Ishikawa (cell line): ENCODE measurements at regions not wholly inside any gene's neighbourhood (a gene's known extent, or its start where the extent isn't known, plus 50 kb on each side); places are given as distances from the start of the nearest gene placed in this dataset.

Experiments
- CEBPB ChIP-seq: IDR thresholded peaks from 2 replicates; pipeline ENCODE4 v1.6.1; 2012
- CREB1 ChIP-seq: IDR thresholded peaks from 2 replicates; pipeline ENCODE4 v1.6.1; 2012; ENCODE audit warnings: low read depth
- EGR1 ChIP-seq: IDR thresholded peaks from 2 replicates; pipeline ENCODE4 v1.6.1; 2012
- EP300 ChIP-seq: IDR thresholded peaks from 2 replicates; pipeline ENCODE4 v1.6.1; 2012; ENCODE audit warnings: borderline replicate concordance
- FOXM1 ChIP-seq: IDR thresholded peaks from 2 replicates; pipeline ENCODE4 v1.6.1; 2012; ENCODE audit warnings: low read depth, borderline replicate concordance
- NFIC ChIP-seq: IDR thresholded peaks from 2 replicates; pipeline ENCODE4 v1.6.1; 2012
- RAD21 ChIP-seq: IDR thresholded peaks from 2 replicates; pipeline ENCODE4 v1.6.1; 2012; ENCODE audit warnings: low read depth
- REST ChIP-seq: IDR thresholded peaks from 2 replicates; pipeline ENCODE4 v1.6.1; 2012; ENCODE audit warnings: low read depth, mild to moderate bottlenecking
- TAF1 ChIP-seq: IDR thresholded peaks from 2 replicates; pipeline ENCODE4 v1.6.1; 2012; ENCODE audit warnings: low read depth, mild to moderate bottlenecking
- TCF12 ChIP-seq: IDR thresholded peaks from 2 replicates; pipeline ENCODE4 v1.6.1; 2012; ENCODE audit warnings: low read depth
- TEAD4 ChIP-seq: IDR thresholded peaks from 2 replicates; pipeline ENCODE4 v1.6.1; 2012
- USF1 ChIP-seq: IDR thresholded peaks from 2 replicates; pipeline ENCODE4 v1.6.1; 2012
- YY1 ChIP-seq: IDR thresholded peaks from 2 replicates; pipeline ENCODE4 v1.6.1; 2012; ENCODE audit warnings: low read depth
- ZBTB7A ChIP-seq: IDR thresholded peaks from 2 replicates; pipeline ENCODE4 v1.6.1; 2012; ENCODE audit warnings: low read depth
- TF ChIP-seq, protein P1 (sequence below): IDR thresholded peaks from 2 replicates; pipeline ENCODE4 v1.6.1; 2012

- TF ChIP-seq FOXM1: no peak
- TF ChIP-seq NFIC: no peak
- no peak for TF ChIP-seq ZBTB7A
- no peak for TF ChIP-seq RAD21
- TF ChIP-seq CREB1: no peak
- TF ChIP-seq REST: no peak
- TF ChIP-seq EP300: no peak
- TF ChIP-seq EGR1: no peak
- TF ChIP-seq TAF1: no peak
Measured at GRCh38 chr5:58235299-58235698, 224.6 kb downstream of the PLK2 start.

GRCh38 chr5:58232130-58232529 lies 227.8 kb downstream of the PLK2 start:
- TF ChIP-seq EGR1: no peak
- TF ChIP-seq ZBTB7A: no peak
- no peak for TF ChIP-seq TCF12

DNA sequence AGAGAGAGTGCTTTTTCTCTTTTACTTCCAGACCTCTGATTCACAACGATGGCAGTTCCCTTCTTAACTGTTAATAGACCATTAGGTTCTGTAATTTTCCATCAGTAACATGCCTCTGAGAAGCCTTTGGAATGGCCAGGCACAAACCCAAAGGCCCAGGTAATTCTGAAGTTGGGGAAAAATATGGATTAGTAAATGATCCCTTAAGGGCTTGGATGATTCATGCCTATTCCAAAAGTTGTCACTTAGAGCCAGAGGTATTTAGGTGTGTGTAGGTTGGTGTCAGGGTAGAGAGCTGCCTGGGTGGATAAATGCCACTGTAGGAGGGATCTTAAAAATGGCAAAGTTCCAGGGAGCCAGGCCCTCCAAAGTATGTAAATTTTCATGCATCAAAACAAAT lies 228.8 kb downstream of the PLK2 start:
- no peak for TF ChIP-seq RAD21
- TF ChIP-seq REST: no peak
- TF ChIP-seq ZBTB7A: no peak
- TF ChIP-seq, protein P1, sequence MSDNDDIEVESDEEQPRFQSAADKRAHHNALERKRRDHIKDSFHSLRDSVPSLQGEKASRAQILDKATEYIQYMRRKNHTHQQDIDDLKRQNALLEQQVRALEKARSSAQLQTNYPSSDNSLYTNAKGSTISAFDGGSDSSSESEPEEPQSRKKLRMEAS: no peak
- TF ChIP-seq TAF1: no peak
- no peak for TF ChIP-seq NFIC
- TF ChIP-seq EP300: no peak
- no peak for TF ChIP-seq EGR1
- TF ChIP-seq FOXM1: no peak
- no peak for TF ChIP-seq YY1
- TF ChIP-seq CEBPB: no peak
- no peak for TF ChIP-seq TEAD4

- TF ChIP-seq RAD21: no peak
- TF ChIP-seq NFIC: no peak
- no peak for TF ChIP-seq EP300
- no peak for TF ChIP-seq EGR1
- TF ChIP-seq REST: no peak
- TF ChIP-seq USF1: no peak
- TF ChIP-seq, protein P1: no peak
- TF ChIP-seq CREB1: no peak
- TF ChIP-seq CEBPB: no peak
- no peak for TF ChIP-seq YY1
- TF ChIP-seq TAF1: no peak
- no peak for TF ChIP-seq TEAD4
- no peak for TF ChIP-seq TCF12
Measured at GRCh38 chr5:58228896-58229295, 231.0 kb downstream of the PLK2 start.

GRCh38 chr5:58227858-58228257 lies 232.0 kb downstream of the PLK2 start:
- TF ChIP-seq, protein P1: no peak
- TF ChIP-seq USF1 (no peak), TAF1 (no peak)
